ENCODE measurements at regions not wholly inside any gene's neighbourhood (a gene's known extent, or its start where the extent isn't known, plus 50 kb on each side); places are given as distances from the start of the nearest gene placed in this dataset.

DNA sequence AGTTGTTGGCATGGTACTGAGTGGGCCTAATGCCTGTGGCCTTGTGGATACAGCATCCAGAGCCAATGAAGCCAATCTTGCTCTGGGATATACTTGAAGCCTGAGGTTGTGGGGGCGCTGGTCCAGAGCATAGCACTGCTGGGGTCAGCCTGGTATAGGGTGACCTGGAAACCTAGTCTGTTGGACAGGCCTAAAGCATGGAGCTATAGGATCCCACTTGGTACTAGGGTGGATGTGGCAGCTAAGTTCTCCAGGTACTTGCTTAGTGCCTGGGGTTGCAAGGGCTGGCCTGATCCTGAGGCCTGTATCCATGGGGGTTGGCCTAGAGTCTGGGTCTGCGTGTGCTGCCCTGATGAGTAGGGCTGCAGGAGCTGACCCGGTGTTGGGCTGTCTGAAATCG lies 1168.2 kb upstream of the C9orf72 start:
- Histone ChIP-seq H3K9me3 (peaks cover 0 to 29% (median 6%) of the 10 kb centered on the region in 12 donors), H3K27me3 (no peaks in the 10 kb centered on the region), H3K4me1 (no peaks in the 10 kb centered on the region), H3K4me3 (no peak overlapping the region), H3K36me3 (no peaks in the 10 kb centered on the region), H3K27ac (no peak overlapping the region)
- intact Hi-C loops (cut with DNase I), result no loop called here
- WGBS, 4 donors, result 75 to 95% (median 90%) methylated on average over 3 to 4 of the region's 4 CpGs
- peak in 1 of 4 donors; percentile 29 for ATAC-seq
- TF ChIP-seq POLR2A (IDR thresholded peaks at IDR 0.05), result no peak
- TF ChIP-seq, protein P1, sequence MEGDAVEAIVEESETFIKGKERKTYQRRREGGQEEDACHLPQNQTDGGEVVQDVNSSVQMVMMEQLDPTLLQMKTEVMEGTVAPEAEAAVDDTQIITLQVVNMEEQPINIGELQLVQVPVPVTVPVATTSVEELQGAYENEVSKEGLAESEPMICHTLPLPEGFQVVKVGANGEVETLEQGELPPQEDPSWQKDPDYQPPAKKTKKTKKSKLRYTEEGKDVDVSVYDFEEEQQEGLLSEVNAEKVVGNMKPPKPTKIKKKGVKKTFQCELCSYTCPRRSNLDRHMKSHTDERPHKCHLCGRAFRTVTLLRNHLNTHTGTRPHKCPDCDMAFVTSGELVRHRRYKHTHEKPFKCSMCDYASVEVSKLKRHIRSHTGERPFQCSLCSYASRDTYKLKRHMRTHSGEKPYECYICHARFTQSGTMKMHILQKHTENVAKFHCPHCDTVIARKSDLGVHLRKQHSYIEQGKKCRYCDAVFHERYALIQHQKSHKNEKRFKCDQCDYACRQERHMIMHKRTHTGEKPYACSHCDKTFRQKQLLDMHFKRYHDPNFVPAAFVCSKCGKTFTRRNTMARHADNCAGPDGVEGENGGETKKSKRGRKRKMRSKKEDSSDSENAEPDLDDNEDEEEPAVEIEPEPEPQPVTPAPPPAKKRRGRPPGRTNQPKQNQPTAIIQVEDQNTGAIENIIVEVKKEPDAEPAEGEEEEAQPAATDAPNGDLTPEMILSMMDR (IDR thresholded peaks at IDR 0.05), result no peak
- no peak for DNase-seq

DNA sequence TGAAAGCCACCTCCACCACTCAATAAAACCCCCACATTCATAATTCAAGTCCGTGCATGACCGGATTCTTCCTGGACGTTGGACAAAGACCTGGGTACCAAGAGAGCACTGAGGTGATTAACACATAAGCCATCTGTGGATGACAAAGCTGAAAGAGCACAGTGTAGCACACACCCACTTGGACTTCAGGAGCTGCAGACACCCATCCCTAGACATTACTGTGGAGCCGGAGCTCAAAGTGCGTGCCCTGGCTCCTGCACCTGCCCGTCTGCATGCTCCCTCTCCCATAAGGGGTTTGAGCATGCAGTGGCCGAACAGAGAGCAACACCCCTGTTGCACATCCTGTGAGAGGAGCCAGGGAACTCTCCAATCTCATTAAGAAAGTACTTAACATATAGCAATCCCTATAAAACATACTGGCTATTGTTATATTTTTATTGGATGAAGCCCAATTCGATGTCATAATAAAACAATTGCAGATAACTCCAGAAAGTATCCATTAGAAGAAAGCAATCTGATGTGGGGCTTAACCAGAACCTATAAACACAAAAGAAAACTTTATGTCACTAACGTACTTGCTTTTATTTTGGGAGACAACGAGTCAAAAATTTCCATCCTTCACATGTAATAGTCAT lies 1174.2 kb upstream of the C9orf72 start:
- Histone ChIP-seq H3K36me3 (no peaks in the 10 kb centered on the region), H3K27ac (no peak overlapping the region), H3K27me3 (no peaks in the 10 kb centered on the region), H3K4me1 (no peaks in the 10 kb centered on the region), H3K4me3 (no peak overlapping the region), H3K9me3 (peaks cover 0 to 27% (median 6%) of the 10 kb centered on the region in 12 donors)
- ATAC-seq (no peak), DNase-seq (no peak)
- intact Hi-C loops (cut with DNase I), result no loop called here
- TF ChIP-seq, protein P1 (IDR thresholded peaks at IDR 0.05), result no peak
- no peak for TF ChIP-seq POLR2A (IDR thresholded peaks at IDR 0.05)
- 62 to 73% (median 72%) methylated on average over 9 to 10 of the region's 10 CpGs for WGBS, 4 donors

DNA sequence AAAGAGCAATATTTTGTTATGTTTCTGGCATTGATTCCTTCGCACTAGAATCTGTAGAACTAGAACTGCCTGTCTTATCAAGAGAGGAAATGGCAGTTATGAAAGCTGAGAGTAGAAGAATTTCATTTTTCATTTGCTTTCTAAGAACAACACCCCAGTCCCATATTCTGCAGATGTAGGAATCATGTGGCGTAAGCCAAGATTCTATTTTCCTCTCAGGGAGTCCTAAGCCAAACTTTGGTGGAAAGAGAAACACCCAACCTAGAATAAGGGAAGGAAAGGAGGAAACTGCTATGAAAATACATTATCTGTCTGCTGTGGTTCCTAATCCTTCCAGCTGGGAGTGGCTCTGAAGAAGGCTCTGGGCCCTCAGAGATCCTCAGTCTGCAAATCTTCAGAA lies 1176.9 kb upstream of the C9orf72 start:
- Histone ChIP-seq H3K4me1 (no peaks in the 10 kb centered on the region), H3K27me3 (no peaks in the 10 kb centered on the region), H3K9me3 (peaks cover 0 to 4% (median 0%) of the 10 kb centered on the region in 12 donors), H3K4me3 (no peak overlapping the region), H3K36me3 (no peaks in the 10 kb centered on the region), H3K27ac (no peak overlapping the region)
- no peak for ATAC-seq
- DNase-seq, result no peak
- intact Hi-C loops (cut with DNase I), result loop anchor here in 1 of 10 donors (10.0 kb wide), 1 partner anchor 65 kb away; no protein-coding TSS in a partner anchor
- WGBS, 4 donors, result 51 to 75% (median 61%) methylated on average over 2 of the region's 2 CpGs
- TF ChIP-seq, protein P1 (IDR thresholded peaks at IDR 0.05), result no peak
- TF ChIP-seq POLR2A (IDR thresholded peaks at IDR 0.05), result no peak

DNA sequence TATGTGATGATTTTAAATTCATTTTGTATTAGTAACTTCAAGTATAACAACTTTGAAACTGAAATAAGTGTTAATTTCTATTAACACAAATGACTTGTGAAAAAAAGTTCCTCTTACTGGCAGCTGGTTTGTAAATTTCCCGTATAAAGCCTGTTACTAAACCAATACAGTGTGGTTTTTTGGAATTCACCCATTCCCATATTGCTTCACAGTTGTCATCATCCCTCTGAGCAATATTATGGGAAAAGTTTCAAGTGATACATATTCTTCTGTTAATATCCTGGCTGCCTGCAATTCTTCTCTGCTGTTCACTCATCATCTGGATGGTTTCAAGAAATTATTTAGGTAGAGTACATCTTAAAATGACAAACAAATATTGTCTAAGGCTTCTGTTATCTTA lies 1185.1 kb upstream of the C9orf72 start:
- TF ChIP-seq, protein P1 (IDR thresholded peaks at IDR 0.05), result no peak
- no peak for TF ChIP-seq POLR2A (IDR thresholded peaks at IDR 0.05)
- no peak for DNase-seq
- intact Hi-C loops (cut with DNase I), result loop anchor here in 1 of 10 donors (10.0 kb wide), 1 partner anchor 56 kb away; no protein-coding TSS in a partner anchor
- H3K4me1 ChIP-seq, result no peaks in the 10 kb centered on the region
- WGBS, 4 donors, result 61 to 69% (median 63%) methylated on average over 1 of the region's 1 CpG
- H3K27me3 ChIP-seq, result no peaks in the 10 kb centered on the region
- ATAC-seq, result no peak
- no peaks in the 10 kb centered on the region for H3K36me3 ChIP-seq
- H3K27ac ChIP-seq, result no peak overlapping the region
- no peak overlapping the region for H3K4me3 ChIP-seq
- H3K9me3 ChIP-seq, result peaks cover 0 to 4% (median 0%) of the 10 kb centered on the region in 12 donors
